GM12873 (cell line): ENCODE measurements at regions not wholly inside any gene's neighbourhood (a gene's known extent, or its start where the extent isn't known, plus 50 kb on each side); places are given as distances from the start of the nearest gene placed in this dataset.
A peak's percentile ranks its signal among the peaks of the same experiment; 100 is the strongest.

Experiments used
- CTCF ChIP-seq: IDR thresholded peaks from 2 replicates; pipeline ENCODE4 v1.5.1; 2012; ENCODE audit warnings: low read depth, mild to moderate bottlenecking, moderate library complexity, low read length, control low read depth; ENCODE audit not compliant: insufficient read depth; ENCODE audit errors: missing control alignments

GRCh38 chr7:24214670-24215069 is 69.3 kb upstream of the NPY start:
- no peak for TF ChIP-seq CTCF

GRCh38 chr7:24216576-24217125 is 67.3 kb upstream of the NPY start:
- no peak for TF ChIP-seq CTCF

GRCh38 chr7:24221500-24221899 is 62.5 kb upstream of the NPY start:
- no peak for TF ChIP-seq CTCF

GRCh38 chr7:24227068-24227467 is 56.9 kb upstream of the NPY start:
- TF ChIP-seq CTCF, result no peak

- peak; percentile 32 for TF ChIP-seq CTCF
Measured at GRCh38 chr7:24227603-24228359, 56.2 kb upstream of the NPY start.

- no peak for TF ChIP-seq CTCF
Measured at GRCh38 chr7:24229481-24230226, 54.3 kb upstream of the NPY start.

- TF ChIP-seq CTCF, result no peak
Measured at GRCh38 chr7:24231493-24231892, 52.5 kb upstream of the NPY start.
